ENCODE measurements at regions not wholly inside any gene's neighbourhood (a gene's known extent, or its start where the extent isn't known, plus 50 kb on each side); places are given as distances from the start of the nearest gene placed in this dataset.

- peaks cover 11% of the 10 kb centered on the region for H3K9me3 Mint-ChIP-seq (ENCODE audit: unreplicated experiment)
- DNase-seq, result no peak
- TF ChIP-seq CTCF (IDR thresholded peaks at IDR 0.05; ENCODE audit: partially characterized antibody, unreplicated experiment), result no peak
- H3K4me3 Mint-ChIP-seq (ENCODE audit: unreplicated experiment), result no peak overlapping the region
- peaks cover 37% of the 10 kb centered on the region for H3K36me3 Mint-ChIP-seq (ENCODE audit: unreplicated experiment)
- H3K27ac Mint-ChIP-seq (ENCODE audit: unreplicated experiment), result no peak overlapping the region
- H3K27me3 Mint-ChIP-seq (ENCODE audit: unreplicated experiment), result peaks cover 3% of the 10 kb centered on the region
- peaks cover 17% of the 10 kb centered on the region for H3K4me1 Mint-ChIP-seq (ENCODE audit: low read depth, unreplicated experiment)
Measured at GRCh38 chr5:71949772-71950171, 157.5 kb upstream of the MAP1B start.

GRCh38 chr5:71953866-71954265 lies 153.4 kb upstream of the MAP1B start:
- DNase-seq, result no peak
- Mint-ChIP-seq H3K36me3 (ENCODE audit: unreplicated experiment) (peaks cover 13% of the 10 kb centered on the region), H3K4me1 (ENCODE audit: low read depth, unreplicated experiment) (peaks cover 24% of the 10 kb centered on the region), H3K4me3 (ENCODE audit: unreplicated experiment) (no peak overlapping the region), H3K27ac (ENCODE audit: unreplicated experiment) (no peak overlapping the region), H3K27me3 (ENCODE audit: unreplicated experiment) (no peaks in the 10 kb centered on the region), H3K9me3 (ENCODE audit: unreplicated experiment) (peaks cover 7% of the 10 kb centered on the region)
- no peak for TF ChIP-seq CTCF (IDR thresholded peaks at IDR 0.05; ENCODE audit: partially characterized antibody, unreplicated experiment)

GRCh38 chr5:71954329-71954728 lies 152.9 kb upstream of the MAP1B start:
- Mint-ChIP-seq H3K36me3 (ENCODE audit: unreplicated experiment) (peaks cover 9% of the 10 kb centered on the region), H3K4me1 (ENCODE audit: low read depth, unreplicated experiment) (peaks cover 24% of the 10 kb centered on the region), H3K4me3 (ENCODE audit: unreplicated experiment) (no peak overlapping the region), H3K9me3 (ENCODE audit: unreplicated experiment) (peaks cover 7% of the 10 kb centered on the region), H3K27ac (ENCODE audit: unreplicated experiment) (no peak overlapping the region), H3K27me3 (ENCODE audit: unreplicated experiment) (no peaks in the 10 kb centered on the region)
- no peak for TF ChIP-seq CTCF (IDR thresholded peaks at IDR 0.05; ENCODE audit: partially characterized antibody, unreplicated experiment)
- DNase-seq, result no peak

- Mint-ChIP-seq H3K4me1 (ENCODE audit: low read depth, unreplicated experiment) (peaks cover 24% of the 10 kb centered on the region), H3K9me3 (ENCODE audit: unreplicated experiment) (peaks cover 3% of the 10 kb centered on the region), H3K36me3 (ENCODE audit: unreplicated experiment) (peaks cover 6% of the 10 kb centered on the region), H3K4me3 (ENCODE audit: unreplicated experiment) (no peak overlapping the region), H3K27me3 (ENCODE audit: unreplicated experiment) (no peaks in the 10 kb centered on the region), H3K27ac (ENCODE audit: unreplicated experiment) (no peak overlapping the region)
- TF ChIP-seq CTCF (IDR thresholded peaks at IDR 0.05; ENCODE audit: partially characterized antibody, unreplicated experiment), result no peak
- no peak for DNase-seq
Measured at GRCh38 chr5:71955723-71956122, 151.6 kb upstream of the MAP1B start.

GRCh38 chr5:71957292-71957898 lies 149.9 kb upstream of the MAP1B start:
- H3K27ac Mint-ChIP-seq (ENCODE audit: unreplicated experiment), result no peak overlapping the region
- H3K4me3 Mint-ChIP-seq (ENCODE audit: unreplicated experiment), result no peak overlapping the region
- H3K9me3 Mint-ChIP-seq (ENCODE audit: unreplicated experiment), result peaks cover 3% of the 10 kb centered on the region
- H3K36me3 Mint-ChIP-seq (ENCODE audit: unreplicated experiment), result no peaks in the 10 kb centered on the region
- no peaks in the 10 kb centered on the region for H3K27me3 Mint-ChIP-seq (ENCODE audit: unreplicated experiment)
- peaks cover 24% of the 10 kb centered on the region for H3K4me1 Mint-ChIP-seq (ENCODE audit: low read depth, unreplicated experiment)
- no peak for DNase-seq
- no peak for TF ChIP-seq CTCF (IDR thresholded peaks at IDR 0.05; ENCODE audit: partially characterized antibody, unreplicated experiment)

Measured in glutamatergic neuron (in vitro differentiated cells).